SK-N-SH treated with all-trans-retinoic acid at 6 μM for 48 hours (cell line): ENCODE measurements at regions not wholly inside any gene's neighbourhood (a gene's known extent, or its start where the extent isn't known, plus 50 kb on each side); places are given as distances from the start of the nearest gene placed in this dataset.

Experiments
- ATAC-seq: fragments of 200-7000 bp; cut with Tn5 transposase; 3 replicates; pipeline ENCODE4 v1.9.1; 2020; ENCODE audit warnings: mild to moderate bottlenecking, moderate library complexity
- ARNTL ChIP-seq: fragments of 450-650 bp; formaldehyde crosslinking; IDR thresholded peaks from 2 replicates; pipeline ENCODE4 v1.5.0; 2020; ENCODE audit warnings: low read depth, mild to moderate bottlenecking, moderate library complexity, borderline replicate concordance
- BACH2 ChIP-seq: fragments of 250-450 bp; sonication (Bioruptor Pico); IDR thresholded peaks from 2 replicates; pipeline ENCODE4 v1.9.0; 2021; ENCODE audit warnings: mild to moderate bottlenecking, borderline replicate concordance
- CSDC2 ChIP-seq: fragments of 250-450 bp; sonication (Bioruptor Pico); IDR thresholded peaks from 2 replicates; pipeline ENCODE4 v1.5.0; 2020; ENCODE audit warnings: mild to moderate bottlenecking, moderate library complexity
- ESRRG ChIP-seq: fragments of 250-450 bp; sonication (Bioruptor Pico); IDR thresholded peaks from 2 replicates; pipeline ENCODE4 v1.6.1; 2021; ENCODE audit warnings: mild to moderate bottlenecking
- GLIS3 ChIP-seq: fragments of 250-450 bp; sonication (Bioruptor Pico); IDR thresholded peaks from 2 replicates; pipeline ENCODE4 v1.5.0; 2020; ENCODE audit warnings: mild to moderate bottlenecking, moderate library complexity
- ISL1 ChIP-seq: fragments of 250-450 bp; sonication (Bioruptor Pico); IDR thresholded peaks from 2 replicates; pipeline ENCODE4 v2.1.2; 2022; ENCODE audit warnings: mild to moderate bottlenecking, moderate library complexity
- OSR1 ChIP-seq: fragments of 250-450 bp; sonication (Bioruptor Pico); IDR thresholded peaks from 2 replicates; pipeline ENCODE4 v1.8.0; 2022; ENCODE audit warnings: moderate library complexity, mild to moderate bottlenecking, inconsistent platforms
- PPARA ChIP-seq: fragments of 250-450 bp; sonication (Bioruptor Pico); IDR thresholded peaks from 2 replicates; pipeline ENCODE4 v1.5.0; 2020; ENCODE audit warnings: mild to moderate bottlenecking, borderline replicate concordance
- RARB ChIP-seq: fragments of 250-450 bp; sonication (Bioruptor Pico); IDR thresholded peaks from 2 replicates; pipeline ENCODE4 v1.8.0; 2021; ENCODE audit warnings: mild to moderate bottlenecking, moderate library complexity
- SNAI2 ChIP-seq: fragments of 250-450 bp; sonication (Bioruptor Pico); IDR thresholded peaks from 2 replicates; pipeline ENCODE4 v1.5.0; 2020; ENCODE audit warnings: mild to moderate bottlenecking, moderate library complexity
- TCF4 ChIP-seq: fragments of 250-450 bp; sonication (Bioruptor Pico); IDR thresholded peaks from 2 replicates; pipeline ENCODE4 v1.8.0; 2021; ENCODE audit warnings: mild to moderate bottlenecking, moderate library complexity, borderline replicate concordance
- ZC3H10 ChIP-seq: fragments of 250-450 bp; sonication (Bioruptor Pico); IDR thresholded peaks from 2 replicates; pipeline ENCODE4 v1.5.1; 2021; ENCODE audit warnings: mild to moderate bottlenecking, moderate library complexity
- ZFP3 ChIP-seq: fragments of 250-450 bp; sonication (Bioruptor Pico); IDR thresholded peaks from 2 replicates; pipeline ENCODE4 v1.5.0; 2020; ENCODE audit warnings: mild to moderate bottlenecking, moderate library complexity
- ZFP30 ChIP-seq: fragments of 450-650 bp; formaldehyde crosslinking; IDR thresholded peaks from 2 replicates; pipeline ENCODE4 v1.5.0; 2022; ENCODE audit warnings: mild to moderate bottlenecking, moderate library complexity
- ZNF565 ChIP-seq: fragments of 450-650 bp; formaldehyde crosslinking; conservative IDR thresholded peaks from 2 replicates; pipeline ENCODE4 v1.5.0; 2020; ENCODE audit warnings: low read depth, mild to moderate bottlenecking, moderate library complexity
- ZNF70 ChIP-seq: fragments of 450-650 bp; formaldehyde crosslinking; IDR thresholded peaks from 2 replicates; pipeline ENCODE4 v1.5.0; 2020; ENCODE audit warnings: mild to moderate bottlenecking, moderate library complexity
- ZNF8 ChIP-seq: fragments of 450-650 bp; formaldehyde crosslinking; IDR thresholded peaks from 2 replicates; pipeline ENCODE4 v1.5.0; 2020; ENCODE audit warnings: mild to moderate bottlenecking, moderate library complexity
- TF ChIP-seq, protein P1 (sequence below): fragments of 250-450 bp; sonication (Bioruptor Pico); IDR thresholded peaks from 2 replicates; pipeline ENCODE4 v1.5.1; 2021; ENCODE audit warnings: mild to moderate bottlenecking, moderate library complexity
- TF ChIP-seq, protein P2 (sequence below): fragments of 250-450 bp; sonication (Bioruptor Pico); IDR thresholded peaks from 2 replicates; pipeline ENCODE4 v1.5.1; 2020; ENCODE audit warnings: low read depth, mild to moderate bottlenecking, moderate library complexity
- TF ChIP-seq, protein P3 (sequence below): fragments of 250-450 bp; sonication (Bioruptor Pico); IDR thresholded peaks from 2 replicates; pipeline ENCODE4 v1.8.0; 2021; ENCODE audit warnings: low read depth, mild to moderate bottlenecking, moderate library complexity, borderline replicate concordance
- TF ChIP-seq, protein P4 (sequence below): fragments of 250-450 bp; sonication (Bioruptor Pico); IDR thresholded peaks from 2 replicates; pipeline ENCODE4 v1.5.0; 2020; ENCODE audit warnings: mild to moderate bottlenecking, moderate library complexity

DNA sequence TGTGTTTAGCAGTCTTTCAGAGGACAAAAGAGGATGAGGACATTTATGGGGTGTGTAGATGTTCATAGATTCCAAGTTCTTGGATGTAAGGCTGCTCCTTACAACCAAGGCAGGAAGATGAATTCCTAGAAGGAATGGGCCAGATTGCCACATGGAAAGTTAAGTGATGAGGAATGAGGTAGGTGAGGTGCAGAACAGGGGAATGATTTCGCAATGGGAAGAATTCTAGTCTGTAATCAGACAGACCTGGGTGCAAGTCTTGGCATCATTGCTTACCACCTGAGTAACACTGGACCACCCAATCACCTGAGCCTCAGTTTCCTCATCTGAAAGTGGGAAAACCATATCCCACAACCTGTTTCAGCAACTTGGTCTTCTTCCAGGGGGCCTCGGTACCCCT lies 174.9 kb downstream of the IER5 start (continued):
- TF ChIP-seq, protein P1, sequence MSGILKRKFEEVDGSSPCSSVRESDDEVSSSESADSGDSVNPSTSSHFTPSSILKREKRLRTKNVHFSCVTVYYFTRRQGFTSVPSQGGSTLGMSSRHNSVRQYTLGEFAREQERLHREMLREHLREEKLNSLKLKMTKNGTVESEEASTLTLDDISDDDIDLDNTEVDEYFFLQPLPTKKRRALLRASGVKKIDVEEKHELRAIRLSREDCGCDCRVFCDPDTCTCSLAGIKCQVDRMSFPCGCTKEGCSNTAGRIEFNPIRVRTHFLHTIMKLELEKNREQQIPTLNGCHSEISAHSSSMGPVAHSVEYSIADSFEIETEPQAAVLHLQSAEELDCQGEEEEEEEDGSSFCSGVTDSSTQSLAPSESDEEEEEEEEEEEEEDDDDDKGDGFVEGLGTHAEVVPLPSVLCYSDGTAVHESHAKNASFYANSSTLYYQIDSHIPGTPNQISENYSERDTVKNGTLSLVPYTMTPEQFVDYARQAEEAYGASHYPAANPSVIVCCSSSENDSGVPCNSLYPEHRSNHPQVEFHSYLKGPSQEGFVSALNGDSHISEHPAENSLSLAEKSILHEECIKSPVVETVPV (CRISPR knock-in tag), result no peak
- TF ChIP-seq OSR1 (CRISPR knock-in tag) (no peak), GLIS3 (CRISPR knock-in tag) (no peak)

DNA sequence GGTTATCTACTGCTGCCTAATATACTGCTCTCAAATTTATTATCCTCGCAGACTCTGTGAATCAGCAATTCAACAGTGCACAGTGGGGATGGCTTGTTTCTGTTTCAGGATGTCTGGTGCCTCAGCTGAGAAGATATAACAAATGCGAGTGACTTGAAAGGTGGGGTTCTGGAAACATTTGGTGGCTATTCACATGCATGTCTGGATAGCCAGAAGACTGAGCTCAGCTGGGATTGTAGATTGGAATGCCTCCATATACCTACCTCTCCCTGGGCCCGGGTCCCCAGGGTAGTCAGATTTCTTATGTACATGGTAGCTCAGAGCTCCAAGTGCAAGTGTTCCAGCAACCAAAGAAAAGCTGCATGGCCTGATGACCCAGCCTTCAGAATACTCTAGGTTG lies 176.3 kb downstream of the IER5 start:
- TF ChIP-seq ZNF70 (no peak), OSR1 (CRISPR knock-in tag) (no peak)
- ATAC-seq, result no peak

DNA sequence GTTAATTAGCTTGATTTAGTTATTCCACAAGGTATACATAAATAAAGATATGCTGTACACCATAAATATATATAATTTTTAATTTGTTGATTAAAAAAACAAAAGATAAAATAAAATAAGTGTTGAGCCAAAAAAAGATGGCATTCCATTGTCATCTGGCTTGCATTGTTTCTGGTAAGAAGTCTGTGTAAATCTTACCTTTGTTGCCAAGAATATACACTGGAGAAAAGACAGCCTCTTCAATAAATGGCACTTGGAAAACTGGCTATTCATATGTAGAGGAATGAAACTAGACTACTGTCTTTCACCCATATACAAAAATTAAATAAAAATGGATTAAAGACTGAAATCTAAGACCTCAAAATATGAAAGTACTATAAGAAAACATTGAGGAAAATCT lies 196.5 kb downstream of the IER5 start:
- ATAC-seq, result no peak
- TF ChIP-seq ZNF8 (CRISPR knock-in tag), result no peak
- no peak for TF ChIP-seq ZFP30 (CRISPR knock-in tag)
- TF ChIP-seq, protein P1 (CRISPR knock-in tag), result no peak
- no peak for TF ChIP-seq GLIS3 (CRISPR knock-in tag)
- TF ChIP-seq ZNF565 (CRISPR knock-in tag), result no peak
- no peak for TF ChIP-seq ZFP3
- no peak for TF ChIP-seq RARB
- TF ChIP-seq ISL1 (CRISPR knock-in tag), result no peak
- TF ChIP-seq BACH2 (CRISPR knock-in tag), result no peak

DNA sequence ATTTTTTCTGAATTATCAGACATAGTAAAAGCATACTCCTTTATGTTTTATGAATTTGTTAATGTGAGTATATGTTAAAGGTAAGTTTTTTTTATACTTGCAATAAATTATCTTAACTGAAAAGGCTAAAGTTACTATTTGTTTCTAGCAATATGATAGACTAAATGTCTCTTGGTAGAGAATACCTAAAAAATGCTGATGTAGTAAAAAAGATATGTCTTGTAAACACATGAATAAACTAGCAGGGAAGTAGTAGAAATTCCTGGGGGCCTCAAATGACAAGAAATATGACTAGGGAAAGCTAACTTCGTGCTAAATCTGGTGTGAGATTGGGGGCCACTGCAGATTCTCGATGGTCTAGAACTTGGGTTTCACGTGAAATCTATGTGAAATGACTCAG lies 188.1 kb upstream of the CACNA1E start:
- no peak for ATAC-seq
- TF ChIP-seq, protein P2, sequence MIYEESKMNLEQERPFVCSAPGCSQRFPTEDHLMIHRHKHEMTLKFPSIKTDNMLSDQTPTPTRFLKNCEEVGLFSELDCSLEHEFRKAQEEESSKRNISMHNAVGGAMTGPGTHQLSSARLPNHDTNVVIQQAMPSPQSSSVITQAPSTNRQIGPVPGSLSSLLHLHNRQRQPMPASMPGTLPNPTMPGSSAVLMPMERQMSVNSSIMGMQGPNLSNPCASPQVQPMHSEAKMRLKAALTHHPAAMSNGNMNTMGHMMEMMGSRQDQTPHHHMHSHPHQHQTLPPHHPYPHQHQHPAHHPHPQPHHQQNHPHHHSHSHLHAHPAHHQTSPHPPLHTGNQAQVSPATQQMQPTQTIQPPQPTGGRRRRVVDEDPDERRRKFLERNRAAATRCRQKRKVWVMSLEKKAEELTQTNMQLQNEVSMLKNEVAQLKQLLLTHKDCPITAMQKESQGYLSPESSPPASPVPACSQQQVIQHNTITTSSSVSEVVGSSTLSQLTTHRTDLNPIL (CRISPR knock-in tag), result no peak

DNA sequence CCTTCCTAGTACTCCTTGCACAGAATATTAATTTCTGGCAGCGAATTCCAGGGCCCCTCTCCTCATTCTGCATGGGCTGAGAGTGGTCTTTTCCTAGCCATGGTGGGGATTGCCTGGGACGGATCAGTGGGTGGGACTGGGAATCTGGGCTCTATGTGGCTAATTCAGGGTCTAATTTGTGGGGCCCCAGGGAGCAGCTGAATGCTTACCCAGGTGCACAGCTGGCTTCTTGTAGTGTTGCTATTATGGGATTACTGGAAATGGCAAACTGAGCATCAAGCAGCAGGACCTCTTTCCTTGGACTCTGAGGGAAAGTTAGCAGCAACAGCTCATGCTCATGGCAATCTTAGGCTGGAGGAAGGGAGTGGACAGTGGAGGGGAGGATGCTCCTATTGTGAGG lies 187.1 kb upstream of the CACNA1E start:
- no peak for ATAC-seq

DNA sequence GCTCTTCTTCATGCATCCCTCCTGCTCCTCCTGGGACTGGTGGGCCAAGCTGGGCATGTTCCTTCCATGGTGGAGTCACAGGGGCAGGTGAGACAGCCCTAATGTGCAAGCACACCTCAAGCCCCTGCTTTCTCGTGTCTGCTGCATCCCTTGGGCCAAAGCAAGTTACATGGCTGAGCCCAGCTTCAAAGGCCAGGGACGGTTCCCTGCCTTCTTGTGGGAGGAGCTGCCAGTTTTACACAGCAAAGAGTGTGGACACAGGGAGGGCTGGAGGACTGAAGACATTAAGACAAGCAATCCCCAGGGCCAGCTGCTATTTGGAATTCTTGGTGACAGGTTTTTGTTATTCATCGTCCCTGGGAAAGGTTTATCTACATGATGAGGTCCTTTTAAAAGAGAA lies 175.2 kb upstream of the CACNA1E start:
- ATAC-seq, result no peak
- TF ChIP-seq ISL1 (CRISPR knock-in tag) (no peak), ZFP3 (no peak), ESRRG (no peak), ZNF565 (CRISPR knock-in tag) (no peak), ZC3H10 (CRISPR knock-in tag) (no peak), ZFP30 (CRISPR knock-in tag) (no peak), RARB (no peak), ARNTL (CRISPR knock-in tag) (no peak), PPARA (CRISPR knock-in tag) (no peak), BACH2 (CRISPR knock-in tag) (no peak), SNAI2 (CRISPR knock-in tag) (no peak), OSR1 (CRISPR knock-in tag) (no peak), ZNF70 (no peak), CSDC2 (CRISPR knock-in tag) (no peak), TCF4 (CRISPR knock-in tag) (no peak), ZNF8 (CRISPR knock-in tag) (no peak), GLIS3 (CRISPR knock-in tag) (no peak)
- TF ChIP-seq, protein P3, sequence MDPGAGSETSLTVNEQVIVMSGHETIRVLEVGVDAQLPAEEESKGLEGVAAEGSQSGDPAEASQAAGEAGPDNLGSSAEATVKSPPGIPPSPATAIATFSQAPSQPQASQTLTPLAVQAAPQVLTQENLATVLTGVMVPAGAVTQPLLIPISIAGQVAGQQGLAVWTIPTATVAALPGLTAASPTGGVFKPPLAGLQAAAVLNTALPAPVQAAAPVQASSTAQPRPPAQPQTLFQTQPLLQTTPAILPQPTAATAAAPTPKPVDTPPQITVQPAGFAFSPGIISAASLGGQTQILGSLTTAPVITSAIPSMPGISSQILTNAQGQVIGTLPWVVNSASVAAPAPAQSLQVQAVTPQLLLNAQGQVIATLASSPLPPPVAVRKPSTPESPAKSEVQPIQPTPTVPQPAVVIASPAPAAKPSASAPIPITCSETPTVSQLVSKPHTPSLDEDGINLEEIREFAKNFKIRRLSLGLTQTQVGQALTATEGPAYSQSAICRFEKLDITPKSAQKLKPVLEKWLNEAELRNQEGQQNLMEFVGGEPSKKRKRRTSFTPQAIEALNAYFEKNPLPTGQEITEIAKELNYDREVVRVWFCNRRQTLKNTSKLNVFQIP (CRISPR knock-in tag), result no peak
- TF ChIP-seq, protein P4, sequence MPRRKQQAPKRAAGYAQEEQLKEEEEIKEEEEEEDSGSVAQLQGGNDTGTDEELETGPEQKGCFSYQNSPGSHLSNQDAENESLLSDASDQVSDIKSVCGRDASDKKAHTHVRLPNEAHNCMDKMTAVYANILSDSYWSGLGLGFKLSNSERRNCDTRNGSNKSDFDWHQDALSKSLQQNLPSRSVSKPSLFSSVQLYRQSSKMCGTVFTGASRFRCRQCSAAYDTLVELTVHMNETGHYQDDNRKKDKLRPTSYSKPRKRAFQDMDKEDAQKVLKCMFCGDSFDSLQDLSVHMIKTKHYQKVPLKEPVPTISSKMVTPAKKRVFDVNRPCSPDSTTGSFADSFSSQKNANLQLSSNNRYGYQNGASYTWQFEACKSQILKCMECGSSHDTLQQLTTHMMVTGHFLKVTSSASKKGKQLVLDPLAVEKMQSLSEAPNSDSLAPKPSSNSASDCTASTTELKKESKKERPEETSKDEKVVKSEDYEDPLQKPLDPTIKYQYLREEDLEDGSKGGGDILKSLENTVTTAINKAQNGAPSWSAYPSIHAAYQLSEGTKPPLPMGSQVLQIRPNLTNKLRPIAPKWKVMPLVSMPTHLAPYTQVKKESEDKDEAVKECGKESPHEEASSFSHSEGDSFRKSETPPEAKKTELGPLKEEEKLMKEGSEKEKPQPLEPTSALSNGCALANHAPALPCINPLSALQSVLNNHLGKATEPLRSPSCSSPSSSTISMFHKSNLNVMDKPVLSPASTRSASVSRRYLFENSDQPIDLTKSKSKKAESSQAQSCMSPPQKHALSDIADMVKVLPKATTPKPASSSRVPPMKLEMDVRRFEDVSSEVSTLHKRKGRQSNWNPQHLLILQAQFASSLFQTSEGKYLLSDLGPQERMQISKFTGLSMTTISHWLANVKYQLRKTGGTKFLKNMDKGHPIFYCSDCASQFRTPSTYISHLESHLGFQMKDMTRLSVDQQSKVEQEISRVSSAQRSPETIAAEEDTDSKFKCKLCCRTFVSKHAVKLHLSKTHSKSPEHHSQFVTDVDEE (CRISPR knock-in tag), result no peak

More for the DNA sequence above, 187.1 kb upstream of the CACNA1E start:
- TF ChIP-seq CSDC2 (CRISPR knock-in tag) (no peak), RARB (no peak), ZNF8 (CRISPR knock-in tag) (no peak), PPARA (CRISPR knock-in tag) (no peak), OSR1 (CRISPR knock-in tag) (no peak)
- TF ChIP-seq, protein P3 (CRISPR knock-in tag), result no peak
